Islet of Langerhans (tissue), 1 donor: ENCODE measurements at regions not wholly inside any gene's neighbourhood (a gene's known extent, or its start where the extent isn't known, plus 50 kb on each side); places are given as distances from the start of the nearest gene placed in this dataset.

Experiments
- FAIRE-seq: peaks from one replicate; lab custom pipeline; 2011; peaks lifted over from hg19 to GRCh38; lab: Jason Lieb, UNC

DNA sequence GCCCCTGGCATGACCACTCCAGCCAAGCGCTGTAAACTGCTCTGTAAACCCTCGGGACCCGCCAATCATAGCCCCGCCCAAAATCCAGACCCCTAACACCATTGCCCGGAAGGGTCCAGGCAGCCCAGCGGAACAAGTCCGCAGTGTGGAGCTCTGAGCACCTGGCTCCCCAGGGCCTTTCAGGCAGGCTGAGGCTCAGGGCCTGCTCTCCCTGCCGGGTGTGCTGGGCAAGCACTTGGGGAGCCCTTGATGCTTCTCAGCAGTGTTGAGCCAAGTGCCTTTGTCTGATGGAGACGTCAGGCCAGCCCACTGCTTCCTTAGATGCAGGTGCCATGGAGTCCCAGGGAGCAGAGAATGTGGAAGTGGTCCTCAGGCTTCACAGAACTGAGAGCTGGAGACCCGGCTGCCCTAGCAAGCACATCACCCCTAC is 106.2 kb downstream of the TLE3 start:
- FAIRE-seq, result no peak

DNA sequence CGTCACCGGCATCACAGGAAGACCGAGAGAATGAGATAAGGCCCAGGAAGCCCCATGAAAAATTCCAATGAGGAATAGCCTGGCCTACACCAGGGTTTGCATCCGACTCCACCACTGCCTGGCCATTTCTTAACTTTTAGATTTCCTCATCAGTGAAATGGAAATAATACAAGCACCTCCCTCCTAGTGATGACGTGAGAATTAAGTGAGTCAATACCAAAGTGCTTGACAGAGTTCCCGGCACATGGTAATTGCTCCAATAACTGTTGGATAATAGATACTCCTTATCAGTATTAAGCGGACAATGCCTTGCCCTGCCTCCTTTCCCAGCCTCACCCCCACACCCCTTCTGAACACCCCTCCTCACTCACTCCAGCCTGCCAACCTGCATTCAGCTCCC is 105.4 kb downstream of the TLE3 start:
- FAIRE-seq, result no peak

DNA sequence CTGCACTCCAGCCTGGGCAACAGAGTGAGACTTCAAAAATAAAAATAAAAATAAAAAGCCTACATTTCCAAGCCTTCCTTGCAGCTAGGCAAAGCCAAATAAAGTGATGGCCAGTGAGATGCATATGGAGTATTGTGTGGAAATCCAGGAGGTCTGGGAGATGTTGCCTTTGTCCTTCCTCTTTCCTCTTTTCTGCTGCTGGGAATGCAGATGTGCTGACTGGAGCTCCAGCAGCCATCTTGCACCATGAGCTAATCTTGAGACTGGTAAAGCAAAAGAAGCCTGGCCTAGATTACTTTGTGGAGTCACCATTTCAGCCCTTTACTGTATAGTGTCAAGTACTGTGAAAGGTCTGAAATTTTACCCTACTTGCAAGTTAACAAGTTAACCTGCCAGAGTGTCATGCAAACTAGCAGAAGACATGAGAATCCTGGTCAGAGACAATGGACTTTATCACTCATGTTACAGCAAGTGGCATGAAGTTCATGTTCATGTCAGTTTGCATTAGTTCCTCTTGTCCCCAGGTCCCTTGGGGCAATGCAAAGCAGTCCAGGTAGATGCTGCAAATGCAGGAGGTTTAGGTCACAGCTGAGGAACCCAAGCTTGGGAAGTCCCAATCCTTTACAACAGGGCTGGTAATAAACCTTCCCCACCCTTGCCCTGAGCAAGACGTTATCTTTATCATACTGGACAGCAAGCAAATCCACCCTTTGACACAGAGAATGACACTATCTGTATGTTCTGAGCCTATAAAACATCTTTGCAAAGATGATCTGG is 103.1 kb downstream of the TLE3 start:
- FAIRE-seq, result no peak

DNA sequence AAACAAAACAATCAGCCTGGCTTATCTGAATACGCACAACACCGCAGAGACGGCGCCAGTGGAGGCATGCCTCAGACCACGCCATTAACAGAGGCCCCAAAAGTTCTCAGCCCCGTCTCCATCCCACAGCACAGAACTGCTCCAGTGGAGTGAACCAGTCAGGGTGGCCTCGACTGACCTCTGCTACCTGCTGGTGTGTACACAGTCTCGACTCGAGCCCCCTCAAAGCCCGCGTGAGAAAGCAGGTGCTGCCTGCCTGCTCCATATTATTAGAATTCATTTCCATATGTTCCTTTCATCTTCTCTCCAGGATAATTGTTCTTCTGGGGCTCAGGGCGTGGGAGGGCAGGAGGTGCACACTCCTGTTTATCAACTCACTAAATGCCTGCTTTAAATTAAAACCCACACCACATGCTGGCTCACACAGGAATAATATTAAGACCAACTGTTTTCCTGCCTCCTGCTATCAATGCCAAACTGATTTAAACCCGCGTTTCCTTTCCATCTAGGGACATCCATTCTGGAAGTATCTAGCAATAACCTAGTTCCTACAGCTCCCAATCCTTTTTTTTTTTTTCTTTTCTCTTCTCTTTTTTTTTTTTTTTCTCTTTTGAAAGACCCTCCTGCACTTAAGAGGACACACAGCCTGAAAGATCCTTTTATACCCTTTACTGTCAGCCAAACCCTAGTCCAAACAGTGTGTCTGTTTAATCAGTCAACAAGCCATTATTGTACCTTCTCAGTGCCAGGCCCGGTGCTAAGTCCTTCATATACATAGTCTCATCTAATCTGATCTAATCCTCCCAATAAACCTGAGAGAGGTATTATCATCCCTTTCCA is 101.2 kb downstream of the TLE3 start:
- FAIRE-seq, result no peak

DNA sequence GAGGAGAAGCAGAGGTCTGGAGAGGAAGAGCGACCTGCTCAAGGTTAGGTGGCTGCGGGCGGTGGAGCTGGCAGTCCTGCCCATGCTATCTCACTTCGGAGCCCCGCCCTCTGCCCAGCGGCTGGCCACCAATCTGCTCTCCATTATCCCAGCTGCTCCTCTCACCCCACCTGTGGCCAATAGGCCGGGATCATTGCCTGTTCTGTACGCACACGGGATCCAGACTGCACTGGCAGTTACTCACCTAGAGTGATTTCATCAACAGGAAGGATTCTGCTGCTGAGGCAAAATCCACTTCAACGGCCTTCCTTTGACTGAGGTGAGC is 100.6 kb downstream of the TLE3 start:
- FAIRE-seq, result no peak
